ENCODE measurements at regions not wholly inside any gene's neighbourhood (a gene's known extent, or its start where the extent isn't known, plus 50 kb on each side); places are given as distances from the start of the nearest gene placed in this dataset.

- H3K27me3 ChIP-seq (ENCODE audit: insufficient read depth, poor library complexity, severe bottlenecking), result no peaks in the 10 kb centered on the region
- DNase-seq (ENCODE audit: low read depth in 1 of 2, low spot score in 1 of 2), result no peak
- H3K27ac ChIP-seq (replicated peaks), result no peak overlapping the region
- no peak overlapping the region for H3K4me3 ChIP-seq (replicated peaks; ENCODE audit: insufficient read depth, low read length)
- TF ChIP-seq, protein P1, sequence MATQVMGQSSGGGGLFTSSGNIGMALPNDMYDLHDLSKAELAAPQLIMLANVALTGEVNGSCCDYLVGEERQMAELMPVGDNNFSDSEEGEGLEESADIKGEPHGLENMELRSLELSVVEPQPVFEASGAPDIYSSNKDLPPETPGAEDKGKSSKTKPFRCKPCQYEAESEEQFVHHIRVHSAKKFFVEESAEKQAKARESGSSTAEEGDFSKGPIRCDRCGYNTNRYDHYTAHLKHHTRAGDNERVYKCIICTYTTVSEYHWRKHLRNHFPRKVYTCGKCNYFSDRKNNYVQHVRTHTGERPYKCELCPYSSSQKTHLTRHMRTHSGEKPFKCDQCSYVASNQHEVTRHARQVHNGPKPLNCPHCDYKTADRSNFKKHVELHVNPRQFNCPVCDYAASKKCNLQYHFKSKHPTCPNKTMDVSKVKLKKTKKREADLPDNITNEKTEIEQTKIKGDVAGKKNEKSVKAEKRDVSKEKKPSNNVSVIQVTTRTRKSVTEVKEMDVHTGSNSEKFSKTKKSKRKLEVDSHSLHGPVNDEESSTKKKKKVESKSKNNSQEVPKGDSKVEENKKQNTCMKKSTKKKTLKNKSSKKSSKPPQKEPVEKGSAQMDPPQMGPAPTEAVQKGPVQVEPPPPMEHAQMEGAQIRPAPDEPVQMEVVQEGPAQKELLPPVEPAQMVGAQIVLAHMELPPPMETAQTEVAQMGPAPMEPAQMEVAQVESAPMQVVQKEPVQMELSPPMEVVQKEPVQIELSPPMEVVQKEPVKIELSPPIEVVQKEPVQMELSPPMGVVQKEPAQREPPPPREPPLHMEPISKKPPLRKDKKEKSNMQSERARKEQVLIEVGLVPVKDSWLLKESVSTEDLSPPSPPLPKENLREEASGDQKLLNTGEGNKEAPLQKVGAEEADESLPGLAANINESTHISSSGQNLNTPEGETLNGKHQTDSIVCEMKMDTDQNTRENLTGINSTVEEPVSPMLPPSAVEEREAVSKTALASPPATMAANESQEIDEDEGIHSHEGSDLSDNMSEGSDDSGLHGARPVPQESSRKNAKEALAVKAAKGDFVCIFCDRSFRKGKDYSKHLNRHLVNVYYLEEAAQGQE (IDR thresholded peaks at IDR 0.05; ENCODE audit: insufficient replicate concordance, low read depth), result no peak
- TF ChIP-seq SPI1 (IDR thresholded peaks at IDR 0.05; ENCODE audit: borderline replicate concordance, low read depth) (no peak), GABPA (IDR thresholded peaks at IDR 0.05; ENCODE audit: low read depth) (no peak), POLR2AphosphoS5 (IDR thresholded peaks at IDR 0.05; ENCODE audit: low read depth) (no peak)
- TF ChIP-seq, protein P2, sequence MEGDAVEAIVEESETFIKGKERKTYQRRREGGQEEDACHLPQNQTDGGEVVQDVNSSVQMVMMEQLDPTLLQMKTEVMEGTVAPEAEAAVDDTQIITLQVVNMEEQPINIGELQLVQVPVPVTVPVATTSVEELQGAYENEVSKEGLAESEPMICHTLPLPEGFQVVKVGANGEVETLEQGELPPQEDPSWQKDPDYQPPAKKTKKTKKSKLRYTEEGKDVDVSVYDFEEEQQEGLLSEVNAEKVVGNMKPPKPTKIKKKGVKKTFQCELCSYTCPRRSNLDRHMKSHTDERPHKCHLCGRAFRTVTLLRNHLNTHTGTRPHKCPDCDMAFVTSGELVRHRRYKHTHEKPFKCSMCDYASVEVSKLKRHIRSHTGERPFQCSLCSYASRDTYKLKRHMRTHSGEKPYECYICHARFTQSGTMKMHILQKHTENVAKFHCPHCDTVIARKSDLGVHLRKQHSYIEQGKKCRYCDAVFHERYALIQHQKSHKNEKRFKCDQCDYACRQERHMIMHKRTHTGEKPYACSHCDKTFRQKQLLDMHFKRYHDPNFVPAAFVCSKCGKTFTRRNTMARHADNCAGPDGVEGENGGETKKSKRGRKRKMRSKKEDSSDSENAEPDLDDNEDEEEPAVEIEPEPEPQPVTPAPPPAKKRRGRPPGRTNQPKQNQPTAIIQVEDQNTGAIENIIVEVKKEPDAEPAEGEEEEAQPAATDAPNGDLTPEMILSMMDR (IDR thresholded peaks at IDR 0.05; ENCODE audit: insufficient read depth, low read length), result no peak
Measured at GRCh38 chr2:41803361-41803760, 244.5 kb upstream of the PKDCC start.

GRCh38 chr2:41806286-41806685 is 241.5 kb upstream of the PKDCC start:
- H3K27ac ChIP-seq (replicated peaks), result no peak overlapping the region
- DNase-seq (ENCODE audit: low read depth in 1 of 2, low spot score in 1 of 2), result no peak
- H3K4me3 ChIP-seq (replicated peaks; ENCODE audit: insufficient read depth, low read length), result no peak overlapping the region
- no peaks in the 10 kb centered on the region for H3K27me3 ChIP-seq (ENCODE audit: insufficient read depth, poor library complexity, severe bottlenecking)
- TF ChIP-seq SPI1 (IDR thresholded peaks at IDR 0.05; ENCODE audit: borderline replicate concordance, low read depth) (no peak), POLR2AphosphoS5 (IDR thresholded peaks at IDR 0.05; ENCODE audit: low read depth) (no peak), GABPA (IDR thresholded peaks at IDR 0.05; ENCODE audit: low read depth) (no peak)
- TF ChIP-seq, protein P1 (IDR thresholded peaks at IDR 0.05; ENCODE audit: insufficient replicate concordance, low read depth), result no peak
- TF ChIP-seq, protein P2 (IDR thresholded peaks at IDR 0.05; ENCODE audit: insufficient read depth, low read length), result no peak

GRCh38 chr2:41821167-41821566 is 226.7 kb upstream of the PKDCC start:
- no peak for DNase-seq (ENCODE audit: low read depth in 1 of 2, low spot score in 1 of 2)
- no peak overlapping the region for H3K27ac ChIP-seq (replicated peaks)
- H3K27me3 ChIP-seq (ENCODE audit: insufficient read depth, poor library complexity, severe bottlenecking), result no peaks in the 10 kb centered on the region
- H3K4me3 ChIP-seq (replicated peaks; ENCODE audit: insufficient read depth, low read length), result no peak overlapping the region
- no peak for TF ChIP-seq SPI1 (IDR thresholded peaks at IDR 0.05; ENCODE audit: borderline replicate concordance, low read depth)
- TF ChIP-seq GABPA (IDR thresholded peaks at IDR 0.05; ENCODE audit: low read depth), result no peak
- TF ChIP-seq POLR2AphosphoS5 (IDR thresholded peaks at IDR 0.05; ENCODE audit: low read depth), result no peak
- TF ChIP-seq, protein P1 (IDR thresholded peaks at IDR 0.05; ENCODE audit: insufficient replicate concordance, low read depth), result no peak

Data from HL-60 (cell line).